ENCODE measurements at regions not wholly inside any gene's neighbourhood (a gene's known extent, or its start where the extent isn't known, plus 50 kb on each side); places are given as distances from the start of the nearest gene placed in this dataset.

DNA sequence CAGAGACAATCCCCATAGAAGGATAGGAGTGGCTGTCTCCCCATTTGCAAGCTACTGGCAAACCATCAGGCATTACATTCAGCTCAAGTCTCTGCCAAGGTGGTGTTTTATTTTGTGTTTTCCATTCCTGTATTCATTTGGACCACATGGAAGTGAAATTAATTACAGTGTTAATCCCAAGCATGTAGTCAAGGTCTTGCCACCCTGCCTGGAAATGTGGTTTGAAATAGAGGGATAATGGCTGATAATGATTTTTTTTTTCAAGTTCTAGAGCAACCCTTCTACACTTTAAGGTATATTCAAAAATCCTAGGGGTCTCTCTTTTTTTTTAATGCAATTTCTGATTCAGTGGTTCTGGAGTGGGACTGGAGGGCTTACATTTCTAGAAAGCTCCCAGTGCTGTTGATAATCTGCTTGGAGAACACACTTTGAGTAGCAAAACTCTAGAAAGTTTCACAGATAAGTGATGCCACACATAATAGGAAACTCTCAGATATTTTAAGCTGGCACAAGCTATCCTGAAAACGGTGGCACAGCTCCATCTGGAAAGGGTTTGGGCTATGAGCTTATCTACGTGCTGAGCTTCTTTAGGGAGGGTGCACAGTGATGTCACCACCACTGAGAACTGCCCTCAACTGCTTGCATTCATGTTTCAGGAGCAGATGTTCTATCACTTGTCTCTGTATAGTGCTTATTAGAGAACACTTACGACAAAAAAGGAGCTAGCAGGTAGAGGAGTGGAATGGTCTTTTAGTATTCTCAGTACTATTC lies 140.1 kb upstream of the IL12A start:
- intact Hi-C loops (cut with micrococcal nuclease): no loop called here
- no peak for ATAC-seq
- H3K4me1 Mint-ChIP-seq (ENCODE audit: low read depth): no peaks in the 10 kb centered on the region
- DNase-seq: no peak
- peaks cover 8% of the 10 kb centered on the region for H3K27me3 Mint-ChIP-seq
- H3K9me3 Mint-ChIP-seq: no peaks in the 10 kb centered on the region
- ChIA-PET CTCF (interaction anchor here (1.2 kb wide), 1 partner anchor 36 kb away, joined by 4 read pairs; no protein-coding TSS in a partner anchor), POLR2A (no interaction called here)
- no peak overlapping the region for H3K4me3 Mint-ChIP-seq
- no peaks in the 10 kb centered on the region for H3K36me3 Mint-ChIP-seq (ENCODE audit: low read depth)
- H3K27ac Mint-ChIP-seq: no peak overlapping the region
- TF ChIP-seq CTCF (IDR thresholded peaks at IDR 0.05): no peak

DNA sequence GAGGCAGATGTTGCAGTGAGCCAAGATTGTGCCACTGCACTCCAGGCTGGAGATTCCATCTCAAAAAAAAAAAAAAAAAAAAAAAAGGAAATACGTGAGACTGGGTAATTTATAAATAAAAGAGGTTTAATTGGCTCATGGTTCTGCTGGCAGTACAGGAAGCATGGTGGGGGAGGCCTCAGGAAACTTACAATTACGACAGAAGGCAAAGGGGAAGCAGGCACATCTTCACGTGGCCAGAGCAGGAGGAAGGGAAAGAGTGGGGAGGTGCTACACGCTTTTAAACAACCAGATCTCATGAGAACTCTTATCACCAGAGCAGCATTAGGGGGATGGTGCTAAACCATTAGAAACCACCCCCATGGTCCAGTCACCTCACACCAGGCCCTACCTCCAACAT lies 138.2 kb upstream of the IL12A start:
- no peak for TF ChIP-seq CTCF (IDR thresholded peaks at IDR 0.05)
- no peaks in the 10 kb centered on the region for H3K4me1 Mint-ChIP-seq (ENCODE audit: low read depth)
- CTCF ChIA-PET: interaction anchor here (1.2 kb wide), 1 partner anchor 9 kb away, joined by 3 read pairs; no protein-coding TSS in a partner anchor
- intact Hi-C loops (cut with micrococcal nuclease): no loop called here
- H3K36me3 Mint-ChIP-seq (ENCODE audit: low read depth): no peaks in the 10 kb centered on the region
- ATAC-seq: no peak
- H3K4me3 Mint-ChIP-seq: no peak overlapping the region
- POLR2A ChIA-PET: no interaction called here
- no peak for DNase-seq
- H3K27ac Mint-ChIP-seq: no peak overlapping the region
- no peaks in the 10 kb centered on the region for H3K9me3 Mint-ChIP-seq
- peaks cover 6% of the 10 kb centered on the region for H3K27me3 Mint-ChIP-seq

DNA sequence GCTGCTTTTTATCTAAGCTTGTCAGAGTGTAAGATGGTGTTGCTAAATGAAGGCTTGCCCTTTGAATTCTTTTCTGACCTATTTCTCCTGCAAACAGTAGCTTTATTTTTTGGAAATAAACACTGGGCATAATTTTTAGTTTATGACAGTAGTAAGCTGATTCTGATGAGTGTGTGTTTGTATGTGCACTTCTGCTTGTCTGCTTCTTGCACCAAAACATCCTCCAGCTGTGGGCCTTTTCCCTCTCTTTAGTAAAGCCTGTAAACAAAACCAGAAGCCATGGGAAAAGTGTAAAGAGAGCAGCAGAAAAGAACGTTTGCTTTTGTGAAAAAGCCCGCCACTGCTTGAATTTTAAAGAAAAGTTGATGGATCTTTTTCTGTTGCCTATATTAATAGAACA lies 136.4 kb upstream of the IL12A start:
- intact Hi-C loops (cut with micrococcal nuclease): no loop called here

GRCh38 chr3:159852821-159853505 lies 135.7 kb upstream of the IL12A start:
- Mint-ChIP-seq H3K27ac (no peak overlapping the region), H3K9me3 (no peaks in the 10 kb centered on the region), H3K27me3 (peaks cover 8% of the 10 kb centered on the region), H3K36me3 (ENCODE audit: low read depth) (no peaks in the 10 kb centered on the region), H3K4me3 (no peak overlapping the region), H3K4me1 (ENCODE audit: low read depth) (no peaks in the 10 kb centered on the region)
- POLR2A ChIA-PET: no interaction called here
- no peak for TF ChIP-seq CTCF (IDR thresholded peaks at IDR 0.05)
- CTCF ChIA-PET: interaction anchor here (0.8 to 1.5 kb wide), 2 partner anchors 23 to 151 kb away, joined by 3 to 4 read pairs; no protein-coding TSS in a partner anchor
- no peak for ATAC-seq
- no peak for DNase-seq
- intact Hi-C loops (cut with micrococcal nuclease): no loop called here

More for the DNA sequence above, 136.4 kb upstream of the IL12A start:
- DNase-seq (no peak), ATAC-seq (no peak)
- no peaks in the 10 kb centered on the region for H3K4me1 Mint-ChIP-seq (ENCODE audit: low read depth)
- no peak overlapping the region for H3K4me3 Mint-ChIP-seq
- H3K27me3 Mint-ChIP-seq: peaks cover 8% of the 10 kb centered on the region
- POLR2A ChIA-PET: no interaction called here
- TF ChIP-seq CTCF (IDR thresholded peaks at IDR 0.05): no peak
- CTCF ChIA-PET: interaction anchor here (0.8 to 1.5 kb wide), 2 partner anchors 22 to 151 kb away, joined by 3 to 4 read pairs; no protein-coding TSS in a partner anchor
- H3K27ac Mint-ChIP-seq: no peak overlapping the region
- no peaks in the 10 kb centered on the region for H3K36me3 Mint-ChIP-seq (ENCODE audit: low read depth)
- no peaks in the 10 kb centered on the region for H3K9me3 Mint-ChIP-seq

DNA sequence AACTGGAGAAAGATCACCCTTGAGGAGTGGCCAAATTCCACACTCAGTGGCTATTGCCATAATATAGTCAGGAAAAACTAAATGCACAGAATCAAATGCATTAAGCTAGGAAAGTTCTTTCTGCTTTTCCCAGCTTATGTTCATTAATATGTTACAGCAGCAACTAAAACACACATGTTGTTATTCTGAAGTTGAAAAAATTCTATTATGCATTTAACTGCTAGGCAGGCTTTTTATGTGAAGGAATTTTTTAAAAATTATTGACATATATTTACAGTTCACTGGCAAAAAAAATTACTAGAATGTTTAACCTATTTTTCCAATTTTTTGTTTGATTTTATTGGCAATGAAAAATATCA lies 135.2 kb upstream of the IL12A start:
- H3K27ac Mint-ChIP-seq: no peak overlapping the region

More for the DNA sequence above, 135.2 kb upstream of the IL12A start:
- DNase-seq (no peak), ATAC-seq (no peak)
- Mint-ChIP-seq H3K9me3 (no peaks in the 10 kb centered on the region), H3K27me3 (peaks cover 8% of the 10 kb centered on the region), H3K4me3 (no peak overlapping the region), H3K36me3 (ENCODE audit: low read depth) (no peaks in the 10 kb centered on the region), H3K4me1 (ENCODE audit: low read depth) (no peaks in the 10 kb centered on the region)
- ChIA-PET POLR2A (no interaction called here), CTCF (interaction anchor here (1.5 kb wide), 1 partner anchor 24 kb away, joined by 3 read pairs; no protein-coding TSS in a partner anchor)
- TF ChIP-seq CTCF (IDR thresholded peaks at IDR 0.05): no peak
- intact Hi-C loops (cut with micrococcal nuclease): no loop called here
